SK-N-SH (cell line): ENCODE measurements at regions not wholly inside any gene's neighbourhood (a gene's known extent, or its start where the extent isn't known, plus 50 kb on each side); places are given as distances from the start of the nearest gene placed in this dataset.

Experiments
- CTCF ChIA-PET: fragments of 300-600, 350-600 bp; formaldehyde crosslinking; extraction: SDS; loops from one replicate; lab custom pipeline; 2021; lab: Yijun Ruan, JAX
- POLR2A ChIA-PET: fragments of 350-600 bp; sonication (Branson Sonifier 250); formaldehyde crosslinking; extraction: SDS; loops from one replicate; lab custom pipeline; 2020; ENCODE audit warnings: antibody characterized with exemption, inconsistent platforms; lab: Yijun Ruan, JAX
- DNase-seq: peaks from one replicate; pipeline ENCODE4 v3.0.0; 2012
- H2AFZ ChIP-seq: fragments of 200-600 bp; sonication (generic); 2 replicates; pipeline ENCODE4 v1.8.1; 2016; ENCODE audit warnings: antibody characterized with exemption, mild to moderate bottlenecking, low read depth
- H3F3A ChIP-seq: fragments of 200-600 bp; sonication (generic); replicated peaks from 2 replicates; pipeline ENCODE3; 2016; ENCODE audit warnings: antibody characterized with exemption, mild to moderate bottlenecking; ENCODE audit not compliant: insufficient read depth
- H3K27ac ChIP-seq, 2 experiments: fragments of 200-500 bp in 1 of 2; fragments of 200-600 bp in 1 of 2; sonication (Bioruptor generic) in 1 of 2; sonication (generic), shearing (Covaris generic) in 1 of 2; 2 replicates each; pipeline versions ENCODE4 v1.5.1 to v1.6.1; 2014 to 2016; ENCODE audit warnings: low read depth in 2 of 2, inconsistent platforms in 1 of 2, low read length in 1 of 2, mild to moderate bottlenecking in 1 of 2, mixed read lengths in 1 of 2
- H3K27me3 ChIP-seq: fragments of 200-600 bp; sonication (generic), shearing (Covaris generic); 2 replicates; pipeline ENCODE4 v1.6.1; 2016; ENCODE audit warnings: mixed run types; ENCODE audit not compliant: insufficient read depth
- H3K36me3 ChIP-seq, 2 experiments: fragments of 200-500 bp in 1 of 2; fragments of 200-600 bp in 1 of 2; sonication (Bioruptor generic) in 1 of 2; sonication (generic) in 1 of 2; replicated peaks in 1 of 2; 2 replicates each; pipeline versions ENCODE3 to v1.5.1; 2014 to 2016; ENCODE audit warnings: low read length in 1 of 2, mild to moderate bottlenecking in 1 of 2; ENCODE audit not compliant: insufficient read depth in 2 of 2, control insufficient read depth in 1 of 2
- H3K4me1 ChIP-seq, 2 experiments: fragments of 200-500 bp in 1 of 2; fragments of 200-600 bp in 1 of 2; sonication (Bioruptor generic) in 1 of 2; sonication (generic), shearing (Covaris generic) in 1 of 2; 2 replicates each; pipeline versions ENCODE4 v1.5.1 to v1.6.1; 2014 to 2016; ENCODE audit warnings: low read depth in 1 of 2, low read length in 1 of 2, mixed run types in 1 of 2; ENCODE audit not compliant: insufficient read depth in 2 of 2, control insufficient read depth in 1 of 2
- H3K4me2 ChIP-seq: fragments of 200-600 bp; sonication (generic), shearing (Covaris generic); 2 replicates; pipeline ENCODE4 v1.6.1; 2017; ENCODE audit warnings: mixed run types
- H3K4me3 ChIP-seq, 2 experiments: fragments of 200-500 bp in 1 of 2; fragments of 200-600 bp in 1 of 2; sonication (Bioruptor generic) in 1 of 2; sonication (generic), shearing (Covaris generic) in 1 of 2; 2 replicates each; pipeline versions ENCODE4 v1.5.1 to v1.8.1; 2014 to 2016; ENCODE audit warnings: low read depth in 2 of 2, inconsistent platforms in 1 of 2, low read length in 1 of 2, mild to moderate bottlenecking in 1 of 2, mixed read lengths in 1 of 2, moderate library complexity in 1 of 2
- H3K79me2 ChIP-seq: fragments of 200-600 bp; sonication (generic); 2 replicates; pipeline ENCODE4 v1.8.1; 2017; ENCODE audit warnings: mild to moderate bottlenecking; ENCODE audit not compliant: insufficient read depth
- H3K9ac ChIP-seq: fragments of 200-600 bp; sonication (generic); 2 replicates; pipeline ENCODE4 v1.6.1; 2017; ENCODE audit warnings: mixed run types
- H3K9me2 ChIP-seq: fragments of 200-600 bp; sonication (generic); 2 replicates; pipeline ENCODE4 v1.6.1; 2017; ENCODE audit warnings: mixed run types
- H3K9me3 ChIP-seq: fragments of 200-600 bp; sonication (generic); 2 replicates; pipeline ENCODE4 v1.6.1; 2017; ENCODE audit warnings: mixed run types, mild to moderate bottlenecking, moderate library complexity
- H4K20me1 ChIP-seq: fragments of 200-600 bp; sonication (generic); 2 replicates; pipeline ENCODE4 v1.6.1; 2017; ENCODE audit warnings: mild to moderate bottlenecking, mixed run types; ENCODE audit not compliant: insufficient read depth
- CHD2 ChIP-seq: fragments of 150-350 bp; IDR thresholded peaks from 2 replicates; pipeline ENCODE4 v1.6.1; 2018; ENCODE audit warnings: low read length; ENCODE audit not compliant: partially characterized antibody
- ELF1 ChIP-seq: IDR thresholded peaks from 2 replicates; pipeline ENCODE4 v1.4.0; 2012
- FOSL2 ChIP-seq: IDR thresholded peaks from 2 replicates; pipeline ENCODE4 v1.4.0; 2012; ENCODE audit warnings: low read depth, mild to moderate bottlenecking, moderate library complexity, borderline replicate concordance
- FOXJ3 ChIP-seq: sonication (generic); formaldehyde crosslinking; IDR thresholded peaks from 2 replicates; pipeline ENCODE4 v1.5.1; 2020; ENCODE audit warnings: mild to moderate bottlenecking, missing genetic modification reagents
- GATA2 ChIP-seq: sonication (generic); formaldehyde crosslinking; IDR thresholded peaks from 2 replicates; pipeline ENCODE4 v1.5.0; 2020; ENCODE audit warnings: mild to moderate bottlenecking, missing genetic modification reagents
- JUND ChIP-seq: IDR thresholded peaks from 2 replicates; pipeline ENCODE4 v1.4.0; 2012
- NFIC ChIP-seq: IDR thresholded peaks from 2 replicates; pipeline ENCODE4 v1.4.0; 2012; ENCODE audit warnings: borderline replicate concordance
- NRF1 ChIP-seq: IDR thresholded peaks from 2 replicates; pipeline ENCODE4 v1.6.1; 2012; ENCODE audit warnings: low read depth, mild to moderate bottlenecking, low read length
- RAD21 ChIP-seq: IDR thresholded peaks from 2 replicates; pipeline ENCODE4 v1.6.1; 2012; ENCODE audit warnings: mild to moderate bottlenecking, low read length
- RFX5 ChIP-seq: IDR thresholded peaks from 2 replicates; pipeline ENCODE4 v1.6.1; 2012; ENCODE audit warnings: mild to moderate bottlenecking, improper control_type of control experiment, low read length
- SIN3A ChIP-seq: IDR thresholded peaks from 2 replicates; pipeline ENCODE4 v1.6.1; 2012; ENCODE audit warnings: low read depth, mild to moderate bottlenecking, low read length, moderate library complexity, borderline replicate concordance
- TCF12 ChIP-seq: IDR thresholded peaks from 2 replicates; pipeline ENCODE4 v1.4.0; 2012
- TEAD4 ChIP-seq: IDR thresholded peaks from 2 replicates; pipeline ENCODE4 v1.4.0; 2012; ENCODE audit warnings: mild to moderate bottlenecking, borderline replicate concordance; ENCODE audit not compliant: insufficient read depth
- YY1 ChIP-seq: IDR thresholded peaks from 2 replicates; pipeline ENCODE4 v1.4.0; 2012; ENCODE audit warnings: low read depth, mild to moderate bottlenecking
- WGBS: methylation state at CpG from one replicate; pipeline ENCODE4 v1.1.6; 2017; ENCODE audit warnings: low lambda C conversion rate; 5-methylcytosine and 5-hydroxymethylcytosine counted together
- TF ChIP-seq, protein P1 (sequence below): fragments of 150-350 bp; IDR thresholded peaks from 2 replicates; pipeline ENCODE4 v1.6.1; 2016; ENCODE audit warnings: mild to moderate bottlenecking, low read depth, low read length
- TF ChIP-seq, protein P2 (sequence below): fragments of 150-350 bp; IDR thresholded peaks from 2 replicates; pipeline ENCODE4 v1.6.1; 2017; ENCODE audit warnings: antibody characterized with exemption, low read length, low read depth, borderline replicate concordance
- TF ChIP-seq, protein P3 (sequence below): IDR thresholded peaks from 2 replicates; pipeline ENCODE4 v1.6.1; 2012; ENCODE audit warnings: mild to moderate bottlenecking, low read depth, low read length, moderate library complexity
- TF ChIP-seq, protein P4 (sequence below): fragments of 200-600 bp; sonication (generic); IDR thresholded peaks from 2 replicates; pipeline ENCODE4 v1.6.1; 2017; ENCODE audit warnings: antibody characterized with exemption, mild to moderate bottlenecking, moderate library complexity

DNA sequence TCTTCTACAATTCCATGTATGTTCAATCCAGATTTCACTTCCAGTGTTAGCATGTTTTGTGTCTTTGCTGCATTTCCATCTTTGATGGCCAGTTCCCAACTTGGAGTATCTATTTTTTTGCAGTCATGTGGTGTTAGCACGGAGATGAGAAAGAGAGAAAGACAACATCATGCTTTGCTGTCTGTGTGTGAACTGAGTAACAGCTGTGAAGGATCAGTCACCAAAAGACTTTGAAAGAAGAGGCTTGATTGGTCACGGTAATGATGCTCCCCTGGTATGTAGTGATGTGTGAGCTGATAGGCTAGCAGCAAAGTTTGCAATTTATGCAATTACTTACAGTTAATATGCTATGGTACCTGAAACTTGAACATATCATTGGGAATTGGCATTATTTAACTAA lies 731.3 kb upstream of the NRSN1 start:
- POLR2A ChIA-PET = no interaction called here
- DNase-seq = no peak
- Histone ChIP-seq H3K36me3 (no peaks in the 10 kb centered on the region), H3K79me2 (no peaks in the 10 kb centered on the region), H3K4me3 (no peak overlapping the region), H3F3A (no peaks in the 10 kb centered on the region), H2AFZ (no peak overlapping the region), H3K4me1 (peaks cover 0 to 5% of the 10 kb centered on the region in 2 experiments; a peak in 2 of 4 replicates), H4K20me1 (no peaks in the 10 kb centered on the region), H3K9me2 (no peaks in the 10 kb centered on the region), H3K9me3 (no peaks in the 10 kb centered on the region), H3K27me3 (no peaks in the 10 kb centered on the region), H3K4me2 (no peak overlapping the region), H3K9ac (no peak overlapping the region), H3K27ac (no peak overlapping the region)
- TF ChIP-seq NFIC = no peak
- no peak for TF ChIP-seq JUND
- TF ChIP-seq, protein P1, sequence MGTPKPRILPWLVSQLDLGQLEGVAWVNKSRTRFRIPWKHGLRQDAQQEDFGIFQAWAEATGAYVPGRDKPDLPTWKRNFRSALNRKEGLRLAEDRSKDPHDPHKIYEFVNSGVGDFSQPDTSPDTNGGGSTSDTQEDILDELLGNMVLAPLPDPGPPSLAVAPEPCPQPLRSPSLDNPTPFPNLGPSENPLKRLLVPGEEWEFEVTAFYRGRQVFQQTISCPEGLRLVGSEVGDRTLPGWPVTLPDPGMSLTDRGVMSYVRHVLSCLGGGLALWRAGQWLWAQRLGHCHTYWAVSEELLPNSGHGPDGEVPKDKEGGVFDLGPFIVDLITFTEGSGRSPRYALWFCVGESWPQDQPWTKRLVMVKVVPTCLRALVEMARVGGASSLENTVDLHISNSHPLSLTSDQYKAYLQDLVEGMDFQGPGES = no peak
- TF ChIP-seq, protein P2, sequence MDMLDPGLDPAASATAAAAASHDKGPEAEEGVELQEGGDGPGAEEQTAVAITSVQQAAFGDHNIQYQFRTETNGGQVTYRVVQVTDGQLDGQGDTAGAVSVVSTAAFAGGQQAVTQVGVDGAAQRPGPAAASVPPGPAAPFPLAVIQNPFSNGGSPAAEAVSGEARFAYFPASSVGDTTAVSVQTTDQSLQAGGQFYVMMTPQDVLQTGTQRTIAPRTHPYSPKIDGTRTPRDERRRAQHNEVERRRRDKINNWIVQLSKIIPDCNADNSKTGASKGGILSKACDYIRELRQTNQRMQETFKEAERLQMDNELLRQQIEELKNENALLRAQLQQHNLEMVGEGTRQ = no peak
- TF ChIP-seq YY1 = no peak
- TF ChIP-seq TCF12 = no peak
- CTCF ChIA-PET = no interaction called here
- WGBS = 74% methylated on average over 2 of the region's 2 CpGs

DNA sequence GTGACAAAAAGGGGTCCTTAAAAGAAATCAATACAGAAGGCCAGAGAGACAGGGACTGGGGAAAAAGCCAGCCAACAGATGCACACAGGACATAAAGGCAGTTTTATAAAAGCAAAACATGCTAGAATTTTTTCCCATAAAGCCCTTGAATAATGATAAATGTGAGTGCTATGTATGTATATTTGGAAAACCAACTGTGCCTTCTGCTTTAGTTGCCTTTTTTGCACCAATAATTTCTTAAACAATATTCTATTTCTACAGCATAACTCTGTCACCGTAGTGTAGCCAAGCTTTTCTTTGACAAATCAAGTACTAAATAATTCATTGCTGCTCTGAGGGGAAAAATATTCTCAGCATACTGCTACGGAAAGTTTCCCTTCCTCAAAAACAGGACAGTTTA lies 730.6 kb upstream of the NRSN1 start:
- Histone ChIP-seq H2AFZ (no peak overlapping the region), H3K27ac (no peak overlapping the region), H3K9ac (no peak overlapping the region), H4K20me1 (no peaks in the 10 kb centered on the region), H3F3A (no peaks in the 10 kb centered on the region), H3K36me3 (no peaks in the 10 kb centered on the region), H3K9me2 (no peaks in the 10 kb centered on the region), H3K79me2 (no peaks in the 10 kb centered on the region), H3K4me1 (peaks cover 0 to 5% of the 10 kb centered on the region in 2 experiments; a peak in 2 of 4 replicates), H3K4me3 (no peak overlapping the region), H3K4me2 (no peak overlapping the region), H3K9me3 (no peaks in the 10 kb centered on the region), H3K27me3 (no peaks in the 10 kb centered on the region)
- no peak for DNase-seq
- ChIA-PET POLR2A (no interaction called here), CTCF (interaction anchor here (0.6 kb wide), 1 partner anchor 50 kb away, joined by 3 read pairs; no protein-coding TSS in a partner anchor)
- WGBS = 68% methylated on average over 2 of the region's 2 CpGs
- TF ChIP-seq, protein P3, sequence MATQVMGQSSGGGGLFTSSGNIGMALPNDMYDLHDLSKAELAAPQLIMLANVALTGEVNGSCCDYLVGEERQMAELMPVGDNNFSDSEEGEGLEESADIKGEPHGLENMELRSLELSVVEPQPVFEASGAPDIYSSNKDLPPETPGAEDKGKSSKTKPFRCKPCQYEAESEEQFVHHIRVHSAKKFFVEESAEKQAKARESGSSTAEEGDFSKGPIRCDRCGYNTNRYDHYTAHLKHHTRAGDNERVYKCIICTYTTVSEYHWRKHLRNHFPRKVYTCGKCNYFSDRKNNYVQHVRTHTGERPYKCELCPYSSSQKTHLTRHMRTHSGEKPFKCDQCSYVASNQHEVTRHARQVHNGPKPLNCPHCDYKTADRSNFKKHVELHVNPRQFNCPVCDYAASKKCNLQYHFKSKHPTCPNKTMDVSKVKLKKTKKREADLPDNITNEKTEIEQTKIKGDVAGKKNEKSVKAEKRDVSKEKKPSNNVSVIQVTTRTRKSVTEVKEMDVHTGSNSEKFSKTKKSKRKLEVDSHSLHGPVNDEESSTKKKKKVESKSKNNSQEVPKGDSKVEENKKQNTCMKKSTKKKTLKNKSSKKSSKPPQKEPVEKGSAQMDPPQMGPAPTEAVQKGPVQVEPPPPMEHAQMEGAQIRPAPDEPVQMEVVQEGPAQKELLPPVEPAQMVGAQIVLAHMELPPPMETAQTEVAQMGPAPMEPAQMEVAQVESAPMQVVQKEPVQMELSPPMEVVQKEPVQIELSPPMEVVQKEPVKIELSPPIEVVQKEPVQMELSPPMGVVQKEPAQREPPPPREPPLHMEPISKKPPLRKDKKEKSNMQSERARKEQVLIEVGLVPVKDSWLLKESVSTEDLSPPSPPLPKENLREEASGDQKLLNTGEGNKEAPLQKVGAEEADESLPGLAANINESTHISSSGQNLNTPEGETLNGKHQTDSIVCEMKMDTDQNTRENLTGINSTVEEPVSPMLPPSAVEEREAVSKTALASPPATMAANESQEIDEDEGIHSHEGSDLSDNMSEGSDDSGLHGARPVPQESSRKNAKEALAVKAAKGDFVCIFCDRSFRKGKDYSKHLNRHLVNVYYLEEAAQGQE = no peak
- no peak for TF ChIP-seq RAD21
- no peak for TF ChIP-seq NFIC
- TF ChIP-seq, protein P2 = no peak
- TF ChIP-seq YY1 = no peak
- no peak for TF ChIP-seq TEAD4
- TF ChIP-seq, protein P4, sequence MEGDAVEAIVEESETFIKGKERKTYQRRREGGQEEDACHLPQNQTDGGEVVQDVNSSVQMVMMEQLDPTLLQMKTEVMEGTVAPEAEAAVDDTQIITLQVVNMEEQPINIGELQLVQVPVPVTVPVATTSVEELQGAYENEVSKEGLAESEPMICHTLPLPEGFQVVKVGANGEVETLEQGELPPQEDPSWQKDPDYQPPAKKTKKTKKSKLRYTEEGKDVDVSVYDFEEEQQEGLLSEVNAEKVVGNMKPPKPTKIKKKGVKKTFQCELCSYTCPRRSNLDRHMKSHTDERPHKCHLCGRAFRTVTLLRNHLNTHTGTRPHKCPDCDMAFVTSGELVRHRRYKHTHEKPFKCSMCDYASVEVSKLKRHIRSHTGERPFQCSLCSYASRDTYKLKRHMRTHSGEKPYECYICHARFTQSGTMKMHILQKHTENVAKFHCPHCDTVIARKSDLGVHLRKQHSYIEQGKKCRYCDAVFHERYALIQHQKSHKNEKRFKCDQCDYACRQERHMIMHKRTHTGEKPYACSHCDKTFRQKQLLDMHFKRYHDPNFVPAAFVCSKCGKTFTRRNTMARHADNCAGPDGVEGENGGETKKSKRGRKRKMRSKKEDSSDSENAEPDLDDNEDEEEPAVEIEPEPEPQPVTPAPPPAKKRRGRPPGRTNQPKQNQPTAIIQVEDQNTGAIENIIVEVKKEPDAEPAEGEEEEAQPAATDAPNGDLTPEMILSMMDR = no peak
- TF ChIP-seq ELF1 = no peak
- TF ChIP-seq RFX5 = no peak
- no peak for TF ChIP-seq NRF1
- TF ChIP-seq GATA2 (CRISPR knock-in tag) = no peak
- TF ChIP-seq CHD2 = no peak
- TF ChIP-seq, protein P1 = no peak
- TF ChIP-seq FOSL2 = no peak
- TF ChIP-seq FOXJ3 (CRISPR knock-in tag) = no peak
- TF ChIP-seq SIN3A = no peak
